ENCODE measurements at regions not wholly inside any gene's neighbourhood (a gene's known extent, or its start where the extent isn't known, plus 50 kb on each side); places are given as distances from the start of the nearest gene placed in this dataset.

- Histone ChIP-seq H3K9me3 (ENCODE audit: control insufficient read depth, insufficient read depth, low read depth, low read length) (no peaks in the 10 kb centered on the region), H3K36me3 (ENCODE audit: control insufficient read depth, insufficient read depth, low read length) (no peaks in the 10 kb centered on the region), H3K4me3 (ENCODE audit: low read depth, low read length) (no peak overlapping the region), H3K9ac (ENCODE audit: low read length) (no peak overlapping the region), H3K27me3 (ENCODE audit: control insufficient read depth, insufficient read depth, low read length) (no peaks in the 10 kb centered on the region), H3K4me1 (ENCODE audit: control insufficient read depth, insufficient read depth, low read length) (no peaks in the 10 kb centered on the region), H3K27ac (ENCODE audit: low read depth, low read length) (no peak overlapping the region)
Measured at GRCh38 chr15:97126553-97127233, 796.2 kb downstream of the NR2F2 start.

- Histone ChIP-seq H3K27ac (ENCODE audit: low read depth, low read length) (no peak overlapping the region), H3K4me3 (ENCODE audit: low read depth, low read length) (no peak overlapping the region), H3K27me3 (ENCODE audit: control insufficient read depth, insufficient read depth, low read length) (no peaks in the 10 kb centered on the region), H3K36me3 (ENCODE audit: control insufficient read depth, insufficient read depth, low read length) (no peaks in the 10 kb centered on the region), H3K9ac (ENCODE audit: low read length) (no peak overlapping the region), H3K9me3 (ENCODE audit: control insufficient read depth, insufficient read depth, low read depth, low read length) (no peaks in the 10 kb centered on the region), H3K4me1 (ENCODE audit: control insufficient read depth, insufficient read depth, low read length) (no peaks in the 10 kb centered on the region)
Measured at GRCh38 chr15:97129674-97130073, 799.2 kb downstream of the NR2F2 start.

GRCh38 chr15:97140216-97140615 is 809.7 kb downstream of the NR2F2 start:
- Histone ChIP-seq H3K4me3 (ENCODE audit: low read depth, low read length) (no peak overlapping the region), H3K27me3 (ENCODE audit: control insufficient read depth, insufficient read depth, low read length) (no peaks in the 10 kb centered on the region), H3K36me3 (ENCODE audit: control insufficient read depth, insufficient read depth, low read length) (no peaks in the 10 kb centered on the region), H3K27ac (ENCODE audit: low read depth, low read length) (no peak overlapping the region), H3K9ac (ENCODE audit: low read length) (no peak overlapping the region), H3K9me3 (ENCODE audit: control insufficient read depth, insufficient read depth, low read depth, low read length) (no peaks in the 10 kb centered on the region), H3K4me1 (ENCODE audit: control insufficient read depth, insufficient read depth, low read length) (no peaks in the 10 kb centered on the region)

- Histone ChIP-seq H3K9me3 (ENCODE audit: control insufficient read depth, insufficient read depth, low read depth, low read length) (0 out of 2 replicates have a peak, but pooled peaks cover 4% of the 10 kb centered on the region), H3K27ac (ENCODE audit: low read depth, low read length) (no peak overlapping the region)
Measured at GRCh38 chr15:97141360-97141759, 810.9 kb downstream of the NR2F2 start.

GRCh38 chr15:97141871-97142270 is 811.4 kb downstream of the NR2F2 start:
- Histone ChIP-seq H3K36me3 (ENCODE audit: control insufficient read depth, insufficient read depth, low read length) (no peaks in the 10 kb centered on the region), H3K9ac (ENCODE audit: low read length) (no peak overlapping the region), H3K27me3 (ENCODE audit: control insufficient read depth, insufficient read depth, low read length) (no peaks in the 10 kb centered on the region), H3K4me1 (ENCODE audit: control insufficient read depth, insufficient read depth, low read length) (no peaks in the 10 kb centered on the region), H3K27ac (ENCODE audit: low read depth, low read length) (no peak overlapping the region), H3K9me3 (ENCODE audit: control insufficient read depth, insufficient read depth, low read depth, low read length) (0 out of 2 replicates have a peak, but pooled peaks cover 4% of the 10 kb centered on the region), H3K4me3 (ENCODE audit: low read depth, low read length) (no peak overlapping the region)

More at GRCh38 chr15:97141360-97141759, 810.9 kb downstream of the NR2F2 start:
- Histone ChIP-seq H3K9ac (ENCODE audit: low read length) (no peak overlapping the region), H3K4me3 (ENCODE audit: low read depth, low read length) (no peak overlapping the region), H3K36me3 (ENCODE audit: control insufficient read depth, insufficient read depth, low read length) (no peaks in the 10 kb centered on the region), H3K27me3 (ENCODE audit: control insufficient read depth, insufficient read depth, low read length) (no peaks in the 10 kb centered on the region), H3K4me1 (ENCODE audit: control insufficient read depth, insufficient read depth, low read length) (no peaks in the 10 kb centered on the region)

GRCh38 chr15:97143592-97144376 is 813.3 kb downstream of the NR2F2 start:
- no peak overlapping the region for H3K9ac ChIP-seq (ENCODE audit: low read length)
- no peaks in the 10 kb centered on the region for H3K36me3 ChIP-seq (ENCODE audit: control insufficient read depth, insufficient read depth, low read length)
- H3K27ac ChIP-seq (ENCODE audit: low read depth, low read length) = no peak overlapping the region
- no peaks in the 10 kb centered on the region for H3K4me1 ChIP-seq (ENCODE audit: control insufficient read depth, insufficient read depth, low read length)
- H3K27me3 ChIP-seq (ENCODE audit: control insufficient read depth, insufficient read depth, low read length) = no peaks in the 10 kb centered on the region
- H3K4me3 ChIP-seq (ENCODE audit: low read depth, low read length) = no peak overlapping the region
- H3K9me3 ChIP-seq (ENCODE audit: control insufficient read depth, insufficient read depth, low read depth, low read length) = 0 out of 2 replicates have a peak, but pooled peaks cover 4% of the 10 kb centered on the region

- Histone ChIP-seq H3K27ac (ENCODE audit: low read depth, low read length) (no peak overlapping the region), H3K4me1 (ENCODE audit: control insufficient read depth, insufficient read depth, low read length) (no peaks in the 10 kb centered on the region)
Measured at GRCh38 chr15:97144377-97144711, 813.8 kb downstream of the NR2F2 start.

GRCh38 chr15:97146929-97147870 is 813.3 kb upstream of the ARRDC4 start:
- Histone ChIP-seq H3K36me3 (ENCODE audit: control insufficient read depth, insufficient read depth, low read length) (no peaks in the 10 kb centered on the region), H3K4me3 (ENCODE audit: low read depth, low read length) (no peak overlapping the region), H3K27me3 (ENCODE audit: control insufficient read depth, insufficient read depth, low read length) (no peaks in the 10 kb centered on the region), H3K27ac (ENCODE audit: low read depth, low read length) (no peak overlapping the region), H3K9me3 (ENCODE audit: control insufficient read depth, insufficient read depth, low read depth, low read length) (0 out of 2 replicates have a peak, but pooled peaks cover 4% of the 10 kb centered on the region), H3K4me1 (ENCODE audit: control insufficient read depth, insufficient read depth, low read length) (no peaks in the 10 kb centered on the region), H3K9ac (ENCODE audit: low read length) (no peak overlapping the region)

More at GRCh38 chr15:97144377-97144711, 813.8 kb downstream of the NR2F2 start:
- no peaks in the 10 kb centered on the region for H3K27me3 ChIP-seq (ENCODE audit: control insufficient read depth, insufficient read depth, low read length)
- H3K4me3 ChIP-seq (ENCODE audit: low read depth, low read length) = no peak overlapping the region
- 0 out of 2 replicates have a peak, but pooled peaks cover 4% of the 10 kb centered on the region for H3K9me3 ChIP-seq (ENCODE audit: control insufficient read depth, insufficient read depth, low read depth, low read length)
- no peak overlapping the region for H3K9ac ChIP-seq (ENCODE audit: low read length)
- H3K36me3 ChIP-seq (ENCODE audit: control insufficient read depth, insufficient read depth, low read length) = no peaks in the 10 kb centered on the region

GRCh38 chr15:97153356-97153965 is 807.0 kb upstream of the ARRDC4 start:
- no peaks in the 10 kb centered on the region for H3K27me3 ChIP-seq (ENCODE audit: control insufficient read depth, insufficient read depth, low read length)
- no peaks in the 10 kb centered on the region for H3K36me3 ChIP-seq (ENCODE audit: control insufficient read depth, insufficient read depth, low read length)
- no peak overlapping the region for H3K4me3 ChIP-seq (ENCODE audit: low read depth, low read length)
- H3K27ac ChIP-seq (ENCODE audit: low read depth, low read length) = no peak overlapping the region
- H3K9ac ChIP-seq (ENCODE audit: low read length) = no peak overlapping the region
- no peaks in the 10 kb centered on the region for H3K4me1 ChIP-seq (ENCODE audit: control insufficient read depth, insufficient read depth, low read length)
- no peaks in the 10 kb centered on the region for H3K9me3 ChIP-seq (ENCODE audit: control insufficient read depth, insufficient read depth, low read depth, low read length)

GRCh38 chr15:97156739-97157265 is 803.7 kb upstream of the ARRDC4 start:
- H3K27ac ChIP-seq (ENCODE audit: low read depth, low read length) = no peak overlapping the region
- no peaks in the 10 kb centered on the region for H3K9me3 ChIP-seq (ENCODE audit: control insufficient read depth, insufficient read depth, low read depth, low read length)
- no peak overlapping the region for H3K9ac ChIP-seq (ENCODE audit: low read length)
- H3K27me3 ChIP-seq (ENCODE audit: control insufficient read depth, insufficient read depth, low read length) = no peaks in the 10 kb centered on the region
- H3K4me3 ChIP-seq (ENCODE audit: low read depth, low read length) = no peak overlapping the region
- no peaks in the 10 kb centered on the region for H3K36me3 ChIP-seq (ENCODE audit: control insufficient read depth, insufficient read depth, low read length)
- no peaks in the 10 kb centered on the region for H3K4me1 ChIP-seq (ENCODE audit: control insufficient read depth, insufficient read depth, low read length)
